HepG2 (cell line): ENCODE measurements at regions not wholly inside any gene's neighbourhood (a gene's known extent, or its start where the extent isn't known, plus 50 kb on each side); places are given as distances from the start of the nearest gene placed in this dataset.

Experiments used
- ATAC-seq: fragments of 200-7000 bp; cut with Tn5 transposase; 3 replicates; pipeline ENCODE4 v1.9.1; 2020; ENCODE audit warnings: mild to moderate bottlenecking, moderate library complexity
- BruUV-seq: library from RNA; stranded (reverse); fragments of 400-500 nt; replicated peaks from 2 replicates; lab custom pipeline; 2021; lab: Mats Ljungman, UMichigan
- CTCF ChIA-PET: fragments of 300-600 bp; formaldehyde crosslinking; extraction: SDS; loops from one replicate; lab custom pipeline; 2021; ENCODE audit warnings: low total read pairs, inconsistent platforms, low intra/inter-chr PET ratio; lab: Yijun Ruan, JAX
- POLR2A ChIA-PET: fragments of 350-600 bp; sonication (Branson Sonifier 250); formaldehyde crosslinking; loops from one replicate; lab custom pipeline; 2020; ENCODE audit warnings: antibody characterized with exemption, inconsistent platforms; lab: Yijun Ruan, JAX
- DNase-seq: peaks from one replicate; pipeline ENCODE4 v3.0.0-alpha.2; 2015; ENCODE audit warnings: low spot score
- FAIRE-seq: peaks from 3 replicates; lab custom pipeline; 2011; peaks lifted over from hg19 to GRCh38; lab: Jason Lieb, UNC
- H2AFZ ChIP-seq: one replicate; pipeline ENCODE4 v1.6.1; 2011; ENCODE audit warnings: low read length, inconsistent platforms
- H3K27ac ChIP-seq: fragments of 300-600 bp; 3 replicates; pipeline ENCODE4 v1.8.0; 2011; ENCODE audit warnings: mixed run types, mild to moderate bottlenecking, mixed read lengths, low read length, inconsistent platforms; ENCODE audit not compliant: insufficient read depth; ENCODE audit errors: extremely low read length
- H3K27me3 ChIP-seq, 2 experiments: fragments of 200-600 bp in 1 of 2; 2 replicates in 1 of 2; 3 replicates in 1 of 2; pipeline versions ENCODE4 v1.6.0 to v1.8.0; 2011; ENCODE audit warnings: low read length in 2 of 2, mild to moderate bottlenecking in 2 of 2, moderate library complexity in 2 of 2, inconsistent platforms in 1 of 2; ENCODE audit not compliant: insufficient read depth in 2 of 2, control insufficient read depth in 1 of 2
- H3K36me3 ChIP-seq, 2 experiments: fragments of 200-600 bp in 1 of 2; replicated peaks in 1 of 2; 2 replicates in 1 of 2; 3 replicates in 1 of 2; pipeline versions ENCODE4 v1.5.1 to v1.8.0; 2011; ENCODE audit warnings: low read length in 2 of 2, inconsistent platforms in 1 of 2; ENCODE audit not compliant: insufficient read depth in 2 of 2, control insufficient read depth in 1 of 2
- H3K4me1 ChIP-seq: 2 replicates; pipeline ENCODE4 v1.5.1; 2012; ENCODE audit warnings: low read length, inconsistent platforms; ENCODE audit not compliant: insufficient read depth
- H3K4me2 ChIP-seq: 2 replicates; pipeline ENCODE4 v1.6.0; 2011; ENCODE audit warnings: low read depth, low read length, inconsistent platforms
- H3K4me3 ChIP-seq, 3 experiments: fragments of 200-600 bp in 1 of 3; sonication (generic), shearing (Covaris generic) in 1 of 3; replicated peaks in 1 of 3; 2 replicates each; pipeline ENCODE4 v1.5.1; 2011 to 2016; ENCODE audit warnings: low read length in 3 of 3, inconsistent platforms in 2 of 3, low read depth in 2 of 3, mild to moderate bottlenecking in 2 of 3, control low read depth in 1 of 3, mixed read lengths in 1 of 3; ENCODE audit not compliant: insufficient read depth in 1 of 3
- H3K79me2 ChIP-seq: one replicate; pipeline ENCODE4 v1.6.1; 2011; ENCODE audit warnings: low read length, inconsistent platforms; ENCODE audit not compliant: insufficient read depth
- H3K9ac ChIP-seq: 2 replicates; pipeline ENCODE4 v1.6.0; 2011; ENCODE audit warnings: mild to moderate bottlenecking, low read depth, low read length, inconsistent platforms; ENCODE audit not compliant: insufficient read depth
- H3K9me3 ChIP-seq: 2 replicates; pipeline ENCODE4 v1.5.1; 2012; ENCODE audit warnings: mild to moderate bottlenecking, low read length
- H4K20me1 ChIP-seq: 2 replicates; pipeline ENCODE4 v1.6.0; 2011; ENCODE audit warnings: inconsistent platforms, mild to moderate bottlenecking, low read length, moderate library complexity; ENCODE audit not compliant: insufficient read depth
- ATM ChIP-seq: fragments of 450-650 bp; IDR thresholded peaks from 2 replicates; pipeline ENCODE4 v1.7.1; 2017; ENCODE audit warnings: mild to moderate bottlenecking, borderline replicate concordance
- FOXP1 ChIP-seq, 2 experiments: fragments of 450-650 bp in 1 of 2; IDR thresholded peaks; 2 replicates each; pipeline ENCODE4 v1.6.1; 2017 to 2018; ENCODE audit warnings: antibody characterized with exemption in 1 of 2
- GTF2F1 ChIP-seq: fragments of 150-350 bp; IDR thresholded peaks from 2 replicates; pipeline ENCODE4 v1.6.1; 2014; ENCODE audit warnings: low read length
- NCOA1 ChIP-seq: sonication (generic); formaldehyde crosslinking; IDR thresholded peaks from 2 replicates; pipeline ENCODE4 v1.9.0; 2021; ENCODE audit warnings: missing genetic modification reagents
- SNAI1 ChIP-seq: sonication (generic); formaldehyde crosslinking; IDR thresholded peaks from 2 replicates; pipeline ENCODE4 v1.5.0; 2020; ENCODE audit warnings: mild to moderate bottlenecking, missing genetic modification reagents, borderline replicate concordance
- ZNF282 ChIP-seq: fragments of 450-650 bp; IDR thresholded peaks from 2 replicates; pipeline ENCODE4 v1.6.1; 2018; ENCODE audit not compliant: partially characterized antibody
- ZNF343 ChIP-seq: sonication (generic); formaldehyde crosslinking; IDR thresholded peaks from 2 replicates; pipeline ENCODE4 v1.4.0; 2020; ENCODE audit warnings: mild to moderate bottlenecking, missing genetic modification reagents
- ZNF567 ChIP-seq: sonication (generic); formaldehyde crosslinking; IDR thresholded peaks from 2 replicates; pipeline ENCODE4 v1.8.1; 2023; ENCODE audit warnings: mild to moderate bottlenecking, missing genetic modification reagents, borderline replicate concordance
- WGBS: methylation state at CpG from one replicate; pipeline ENCODE4 v1.1.6; 2017; ENCODE audit warnings: low lambda C conversion rate; 5-methylcytosine and 5-hydroxymethylcytosine counted together
- in situ Hi-C: cut with HindIII; loops from 2 replicates; pipeline ENCODE4 v1.10.0; 2017; ENCODE audit warnings: low pct_unique_long_range_greater_than_20kb; ENCODE audit not compliant: extremely low pct_ligation_motif_present
- intact Hi-C: fragments of 100-400 bp; cut with micrococcal nuclease; formaldehyde crosslinking; loops from one replicate; pipeline ENCODE4 v1.10.0; 2022; ENCODE audit not compliant: unreplicated experiment
- TF ChIP-seq, protein P1 (sequence below): sonication (generic); formaldehyde crosslinking; IDR thresholded peaks from 2 replicates; pipeline ENCODE4 v1.4.0; 2020; ENCODE audit warnings: missing genetic modification reagents, borderline replicate concordance

DNA sequence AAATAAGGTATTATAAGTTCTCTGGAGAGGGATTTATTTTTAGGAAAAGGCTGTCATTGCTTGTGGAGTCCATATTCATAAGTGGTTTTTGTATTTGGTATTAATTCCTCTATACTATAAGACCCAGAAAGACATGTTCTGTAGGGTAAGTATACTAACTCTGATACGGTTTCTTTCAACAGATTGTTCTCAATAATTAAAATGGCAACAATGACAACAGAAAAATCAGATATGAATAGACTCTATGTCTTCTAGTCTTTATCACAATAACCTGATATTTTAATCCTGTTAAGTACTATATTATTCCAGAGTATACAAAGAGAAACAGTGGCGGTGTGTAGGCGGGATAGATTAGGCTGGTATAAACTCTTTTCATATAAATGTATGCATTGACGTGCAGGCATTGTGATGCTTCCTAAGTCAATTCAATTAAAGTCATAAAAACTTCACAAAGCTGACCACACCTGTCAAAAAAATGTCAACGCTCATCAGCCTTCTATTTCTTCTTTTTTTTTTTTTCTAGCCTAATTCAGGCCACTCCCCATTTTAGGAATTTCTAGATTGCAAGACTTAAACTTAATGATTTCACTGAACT, 150.4 kb downstream of the TRIML1 start:
- intact Hi-C loops, result no loop called here
- in situ Hi-C loops, result no loop called here
- H3K27ac ChIP-seq, result no peak overlapping the region
- TF ChIP-seq GTF2F1 (no peak), ATM (no peak), ZNF343 (no peak), ZNF282 (no peak), SNAI1 (no peak), FOXP1 (IDR thresholded peaks at IDR 0.05) (no peak), FOXP1 (CRISPR knock-in tag; IDR thresholded peaks at IDR 0.05) (no peak), ZNF567 (CRISPR knock-in tag) (no peak), NCOA1 (CRISPR knock-in tag) (no peak)
- TF ChIP-seq, protein P1, sequence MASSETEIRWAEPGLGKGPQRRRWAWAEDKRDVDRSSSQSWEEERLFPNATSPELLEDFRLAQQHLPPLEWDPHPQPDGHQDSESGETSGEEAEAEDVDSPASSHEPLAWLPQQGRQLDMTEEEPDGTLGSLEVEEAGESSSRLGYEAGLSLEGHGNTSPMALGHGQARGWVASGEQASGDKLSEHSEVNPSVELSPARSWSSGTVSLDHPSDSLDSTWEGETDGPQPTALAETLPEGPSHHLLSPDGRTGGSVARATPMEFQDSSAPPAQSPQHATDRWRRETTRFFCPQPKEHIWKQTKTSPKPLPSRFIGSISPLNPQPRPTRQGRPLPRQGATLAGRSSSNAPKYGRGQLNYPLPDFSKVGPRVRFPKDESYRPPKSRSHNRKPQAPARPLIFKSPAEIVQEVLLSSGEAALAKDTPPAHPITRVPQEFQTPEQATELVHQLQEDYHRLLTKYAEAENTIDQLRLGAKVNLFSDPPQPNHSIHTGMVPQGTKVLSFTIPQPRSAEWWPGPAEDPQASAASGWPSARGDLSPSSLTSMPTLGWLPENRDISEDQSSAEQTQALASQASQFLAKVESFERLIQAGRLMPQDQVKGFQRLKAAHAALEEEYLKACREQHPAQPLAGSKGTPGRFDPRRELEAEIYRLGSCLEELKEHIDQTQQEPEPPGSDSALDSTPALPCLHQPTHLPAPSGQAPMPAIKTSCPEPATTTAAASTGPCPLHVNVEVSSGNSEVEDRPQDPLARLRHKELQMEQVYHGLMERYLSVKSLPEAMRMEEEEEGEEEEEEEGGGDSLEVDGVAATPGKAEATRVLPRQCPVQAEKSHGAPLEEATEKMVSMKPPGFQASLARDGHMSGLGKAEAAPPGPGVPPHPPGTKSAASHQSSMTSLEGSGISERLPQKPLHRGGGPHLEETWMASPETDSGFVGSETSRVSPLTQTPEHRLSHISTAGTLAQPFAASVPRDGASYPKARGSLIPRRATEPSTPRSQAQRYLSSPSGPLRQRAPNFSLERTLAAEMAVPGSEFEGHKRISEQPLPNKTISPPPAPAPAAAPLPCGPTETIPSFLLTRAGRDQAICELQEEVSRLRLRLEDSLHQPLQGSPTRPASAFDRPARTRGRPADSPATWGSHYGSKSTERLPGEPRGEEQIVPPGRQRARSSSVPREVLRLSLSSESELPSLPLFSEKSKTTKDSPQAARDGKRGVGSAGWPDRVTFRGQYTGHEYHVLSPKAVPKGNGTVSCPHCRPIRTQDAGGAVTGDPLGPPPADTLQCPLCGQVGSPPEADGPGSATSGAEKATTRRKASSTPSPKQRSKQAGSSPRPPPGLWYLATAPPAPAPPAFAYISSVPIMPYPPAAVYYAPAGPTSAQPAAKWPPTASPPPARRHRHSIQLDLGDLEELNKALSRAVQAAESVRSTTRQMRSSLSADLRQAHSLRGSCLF (CRISPR knock-in tag), result no peak
- no peak overlapping the region for H3K4me2 ChIP-seq
- H3K79me2 ChIP-seq, result no peaks in the 10 kb centered on the region
- ChIA-PET POLR2A (no interaction called here), CTCF (interaction anchor here (0.6 kb wide), 1 partner anchor 641 kb away, joined by 3 read pairs; no protein-coding TSS in a partner anchor)
- H3K4me3 ChIP-seq, result no peak overlapping the region
- FAIRE-seq (no peak), DNase-seq (no peak), ATAC-seq (no peak)
- H3K27me3 ChIP-seq, result peaks cover 0 to 5% of the 10 kb centered on the region in 2 experiments; a peak in 1 of 5 replicates
- BruUV-seq, result no TSS peak
- H3K9me3 ChIP-seq, result no peaks in the 10 kb centered on the region
- no peaks in the 10 kb centered on the region for H3K4me1 ChIP-seq
- no peak overlapping the region for H2AFZ ChIP-seq
- no peak overlapping the region for H3K9ac ChIP-seq
- H3K36me3 ChIP-seq, result no peaks in the 10 kb centered on the region
- 37% methylated on average over 5 of the region's 5 CpGs for WGBS
- H4K20me1 ChIP-seq, result no peaks in the 10 kb centered on the region
